CD4-positive, alpha-beta T cell treated with Interleukin-2 at 100 ng/mL for 4 hours (primary cell): ENCODE measurements at regions not wholly inside any gene's neighbourhood (a gene's known extent, or its start where the extent isn't known, plus 50 kb on each side); places are given as distances from the start of the nearest gene placed in this dataset.

ENCODE experiments used
- DNase-seq: peaks from one replicate; pipeline ENCODE4 v3.0.0-alpha.2; 2020; ENCODE audit warnings: low spot score

GRCh38 chr2:180061085-180061484, 54.0 kb upstream of the CWC22 start:
- DNase-seq: no peak

GRCh38 chr2:180058993-180059392, 51.9 kb upstream of the CWC22 start:
- DNase-seq: no peak

GRCh38 chr2:180057706-180058412, 50.8 kb upstream of the CWC22 start:
- DNase-seq: no peak
